PC-9 (cell line): ENCODE measurements at regions not wholly inside any gene's neighbourhood (a gene's known extent, or its start where the extent isn't known, plus 50 kb on each side); places are given as distances from the start of the nearest gene placed in this dataset.

Experiments used
- BruUV-seq: library from RNA; stranded (reverse); fragments of 400-500 nt; replicated peaks from 2 replicates; lab custom pipeline; 2021; lab: Mats Ljungman, UMichigan
- CTCF ChIA-PET: fragments of 300-600 bp; sonication (Branson Sonifier 250); formaldehyde crosslinking; loops from one replicate; lab custom pipeline; 2022; ENCODE audit warnings: antibody characterized with exemption; lab: Charles Lee
- POLR2A ChIA-PET: fragments of 300-600 bp; sonication (Branson Sonifier 250); formaldehyde crosslinking; loops from one replicate; lab custom pipeline; 2022; ENCODE audit warnings: antibody characterized with exemption; ENCODE audit not compliant: unreplicated experiment; lab: Charles Lee
- DNase-seq, 2 experiments: peaks; one replicate each; pipeline versions ENCODE4 v3.0.0 to v3.0.0-alpha.2; 2015 to 2022; ENCODE audit warnings: mixed read lengths in 1 of 2
- H2AFZ ChIP-seq: fragments of 200-600 bp; sonication (generic); 2 replicates; pipeline ENCODE4 v1.8.1; 2017; ENCODE audit warnings: antibody characterized with exemption
- H3F3A ChIP-seq: fragments of 200-600 bp; sonication (generic); 2 replicates; pipeline ENCODE4 v1.8.1; 2017; ENCODE audit warnings: antibody characterized with exemption, mild to moderate bottlenecking, low read depth; ENCODE audit not compliant: insufficient read depth
- H3K27ac ChIP-seq: fragments of 200-600 bp; sonication (generic); 2 replicates; pipeline ENCODE4 v1.6.1; 2016; ENCODE audit warnings: mixed run types
- H3K27me3 ChIP-seq: fragments of 200-600 bp; sonication (generic); 2 replicates; pipeline ENCODE4 v1.6.1; 2016; ENCODE audit warnings: low read depth, mixed run types; ENCODE audit not compliant: insufficient read depth
- H3K36me3 ChIP-seq: fragments of 200-600 bp; sonication (generic); 2 replicates; pipeline ENCODE4 v1.6.1; 2016; ENCODE audit warnings: low read depth, mixed run types
- H3K4me1 ChIP-seq: fragments of 200-600 bp; sonication (generic); replicated peaks from 2 replicates; pipeline ENCODE4 v1.6.1; 2016; ENCODE audit warnings: mixed run types; ENCODE audit not compliant: insufficient read depth
- H3K4me2 ChIP-seq: fragments of 200-600 bp; sonication (generic); 2 replicates; pipeline ENCODE4 v1.6.1; 2017; ENCODE audit warnings: mixed run types
- H3K4me3 ChIP-seq: fragments of 200-600 bp; sonication (generic); 2 replicates; pipeline ENCODE4 v1.6.1; 2016; ENCODE audit warnings: mixed run types
- H3K79me2 ChIP-seq: fragments of 200-600 bp; sonication (generic); 2 replicates; pipeline ENCODE4 v1.6.1; 2017; ENCODE audit warnings: low read depth, mixed run types
- H3K9me2 ChIP-seq: fragments of 200-600 bp; sonication (generic); 2 replicates; pipeline ENCODE4 v1.8.1; 2017; ENCODE audit warnings: mild to moderate bottlenecking; ENCODE audit not compliant: insufficient read depth
- H3K9me3 ChIP-seq: fragments of 200-600 bp; sonication (generic); 2 replicates; pipeline ENCODE4 v1.8.1; 2016; ENCODE audit warnings: low read depth; ENCODE audit not compliant: insufficient read depth
- H4K20me1 ChIP-seq: fragments of 200-600 bp; sonication (generic); 2 replicates; pipeline ENCODE4 v1.8.1; 2017; ENCODE audit not compliant: insufficient read depth
- EZH2 ChIP-seq: fragments of 200-600 bp; sonication (generic); IDR thresholded peaks from 2 replicates; pipeline ENCODE4 v1.8.0; 2017; ENCODE audit warnings: antibody characterized with exemption, low read depth
- intact Hi-C: fragments of 100-400 bp; cut with micrococcal nuclease; formaldehyde crosslinking; loops from one replicate; pipeline ENCODE4 v1.10.0; 2022; ENCODE audit not compliant: unreplicated experiment
- TF ChIP-seq, protein P1 (sequence below): fragments of 200-600 bp; sonication (generic); conservative IDR thresholded peaks from 2 replicates; pipeline ENCODE4 v1.6.1; 2017; ENCODE audit warnings: mixed run types, antibody characterized with exemption, mild to moderate bottlenecking, moderate library complexity

DNA sequence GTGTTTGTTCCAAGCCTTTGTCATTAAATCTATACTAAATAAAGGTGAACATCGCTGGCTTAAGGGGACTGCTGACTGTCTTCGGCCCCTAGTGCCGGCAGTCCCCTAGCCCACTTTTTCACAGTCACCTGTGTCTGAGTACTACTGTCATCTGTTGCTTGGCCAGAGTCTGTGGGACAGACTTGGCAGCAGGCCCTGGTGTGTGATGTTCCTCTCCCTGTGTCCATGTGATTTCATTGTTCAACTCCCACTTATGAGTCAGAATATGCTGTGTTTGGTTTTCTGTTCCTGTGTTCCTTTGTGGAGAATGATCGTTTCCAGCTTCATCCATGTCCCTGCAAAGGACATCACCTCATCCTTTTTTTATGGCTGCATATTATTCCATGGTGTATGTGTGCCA, 133.4 kb downstream of the HAO1 start:
- no peak overlapping the region for H3K4me2 ChIP-seq
- H3K27ac ChIP-seq: no peak overlapping the region
- CTCF ChIA-PET: no interaction called here
- H3K9me3 ChIP-seq: no peaks in the 10 kb centered on the region
- intact Hi-C loops: no loop called here
- TF ChIP-seq EZH2: no peak
- TF ChIP-seq, protein P1, sequence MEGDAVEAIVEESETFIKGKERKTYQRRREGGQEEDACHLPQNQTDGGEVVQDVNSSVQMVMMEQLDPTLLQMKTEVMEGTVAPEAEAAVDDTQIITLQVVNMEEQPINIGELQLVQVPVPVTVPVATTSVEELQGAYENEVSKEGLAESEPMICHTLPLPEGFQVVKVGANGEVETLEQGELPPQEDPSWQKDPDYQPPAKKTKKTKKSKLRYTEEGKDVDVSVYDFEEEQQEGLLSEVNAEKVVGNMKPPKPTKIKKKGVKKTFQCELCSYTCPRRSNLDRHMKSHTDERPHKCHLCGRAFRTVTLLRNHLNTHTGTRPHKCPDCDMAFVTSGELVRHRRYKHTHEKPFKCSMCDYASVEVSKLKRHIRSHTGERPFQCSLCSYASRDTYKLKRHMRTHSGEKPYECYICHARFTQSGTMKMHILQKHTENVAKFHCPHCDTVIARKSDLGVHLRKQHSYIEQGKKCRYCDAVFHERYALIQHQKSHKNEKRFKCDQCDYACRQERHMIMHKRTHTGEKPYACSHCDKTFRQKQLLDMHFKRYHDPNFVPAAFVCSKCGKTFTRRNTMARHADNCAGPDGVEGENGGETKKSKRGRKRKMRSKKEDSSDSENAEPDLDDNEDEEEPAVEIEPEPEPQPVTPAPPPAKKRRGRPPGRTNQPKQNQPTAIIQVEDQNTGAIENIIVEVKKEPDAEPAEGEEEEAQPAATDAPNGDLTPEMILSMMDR: no peak
- no peaks in the 10 kb centered on the region for H3K36me3 ChIP-seq
- H3F3A ChIP-seq: no peaks in the 10 kb centered on the region
- no TSS peak for BruUV-seq
- H4K20me1 ChIP-seq: no peaks in the 10 kb centered on the region
- no peaks in the 10 kb centered on the region for H3K79me2 ChIP-seq
- no peak overlapping the region for H3K4me3 ChIP-seq
- H3K4me1 ChIP-seq: no peaks in the 10 kb centered on the region
- no peak for DNase-seq
- POLR2A ChIA-PET: no interaction called here
- no peak overlapping the region for H2AFZ ChIP-seq
- H3K9me2 ChIP-seq: no peaks in the 10 kb centered on the region
- H3K27me3 ChIP-seq: no peaks in the 10 kb centered on the region; the same call in 1 of the 2 replicates

DNA sequence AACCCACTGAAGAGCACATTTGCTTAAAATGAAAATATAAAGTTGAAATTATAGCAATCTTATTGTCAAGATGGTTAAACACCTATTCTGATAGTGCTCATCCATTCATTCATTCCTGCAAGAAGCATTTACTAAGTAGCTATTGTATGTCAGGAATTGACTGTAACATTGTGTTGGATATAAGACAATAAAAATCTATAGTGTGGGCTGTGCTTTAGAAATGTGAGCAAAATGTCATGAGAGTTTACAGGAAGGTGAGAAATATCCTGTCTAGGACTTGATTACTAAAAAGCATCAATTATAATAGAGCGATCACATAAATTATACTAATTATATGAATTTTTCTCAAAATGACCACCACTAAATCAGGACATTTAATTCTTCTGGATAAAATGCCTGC, 123.0 kb downstream of the HAO1 start:
- Histone ChIP-seq H3K4me2 (no peak overlapping the region), H3K36me3 (no peaks in the 10 kb centered on the region), H3F3A (no peaks in the 10 kb centered on the region), H3K9me3 (no peaks in the 10 kb centered on the region), H3K4me1 (no peaks in the 10 kb centered on the region), H3K79me2 (no peaks in the 10 kb centered on the region), H3K9me2 (no peaks in the 10 kb centered on the region), H4K20me1 (no peaks in the 10 kb centered on the region), H3K27me3 (no peaks in the 10 kb centered on the region), H3K4me3 (no peak overlapping the region), H2AFZ (no peak overlapping the region), H3K27ac (no peak overlapping the region)
- BruUV-seq: no TSS peak
- intact Hi-C loops: no loop called here
- no peak for TF ChIP-seq EZH2
- TF ChIP-seq, protein P1: no peak
- no peak for DNase-seq
- POLR2A ChIA-PET: no interaction called here
- CTCF ChIA-PET: no interaction called here

GRCh38 chr20:7818477-7818876, 121.8 kb downstream of the HAO1 start:
- Histone ChIP-seq H2AFZ (no peak overlapping the region), H3K4me3 (no peak overlapping the region), H3K4me1 (no peaks in the 10 kb centered on the region), H3K79me2 (no peaks in the 10 kb centered on the region), H3K27ac (no peak overlapping the region), H3K4me2 (no peak overlapping the region), H3K9me3 (no peaks in the 10 kb centered on the region), H4K20me1 (no peaks in the 10 kb centered on the region), H3K9me2 (no peaks in the 10 kb centered on the region), H3K36me3 (no peaks in the 10 kb centered on the region), H3F3A (no peaks in the 10 kb centered on the region), H3K27me3 (no peaks in the 10 kb centered on the region)
- ChIA-PET POLR2A (no interaction called here), CTCF (no interaction called here)
- no TSS peak for BruUV-seq
- no peak for TF ChIP-seq EZH2
- TF ChIP-seq, protein P1: no peak
- no peak for DNase-seq
- intact Hi-C loops: no loop called here
